ES-I3 (cell line): ENCODE measurements at regions not wholly inside any gene's neighbourhood (a gene's known extent, or its start where the extent isn't known, plus 50 kb on each side); places are given as distances from the start of the nearest gene placed in this dataset.

Experiments used
- H3K36me3 ChIP-seq: 2 replicates; pipeline ENCODE4 v1.6.1; 2013; ENCODE audit warnings: mild to moderate bottlenecking, low read length, control low read depth, moderate library complexity; ENCODE audit not compliant: insufficient read depth
- H3K4me1 ChIP-seq: 2 replicates; pipeline ENCODE4 v1.6.1; 2013; ENCODE audit warnings: mild to moderate bottlenecking, control low read depth, low read length; ENCODE audit not compliant: insufficient read depth
- H3K9ac ChIP-seq: 2 replicates; pipeline ENCODE4 v1.6.1; 2013; ENCODE audit warnings: low read depth, mild to moderate bottlenecking, low read length, moderate library complexity
- H3K9me3 ChIP-seq: 2 replicates; pipeline ENCODE4 v1.6.1; 2013; ENCODE audit warnings: mild to moderate bottlenecking, low read length, moderate library complexity; ENCODE audit not compliant: control insufficient read depth, insufficient read depth

GRCh38 chr20:56924292-56925081 is 295.4 kb downstream of the TFAP2C start:
- H3K9ac ChIP-seq: peak overlapping the region; percentile 64; the same call in 1 of the 2 replicates
- H3K4me1 ChIP-seq: peaks cover 22% of the 10 kb centered on the region
- H3K9me3 ChIP-seq: no peaks in the 10 kb centered on the region
- no peaks in the 10 kb centered on the region for H3K36me3 ChIP-seq

- Histone ChIP-seq H3K4me1 (peaks cover 25% of the 10 kb centered on the region), H3K9me3 (no peaks in the 10 kb centered on the region), H3K36me3 (no peaks in the 10 kb centered on the region), H3K9ac (peak overlapping the region; percentile 64; the same call in 1 of the 2 replicates)
Observed at GRCh38 chr20:56925082-56925830, 296.1 kb downstream of the TFAP2C start.

GRCh38 chr20:56925831-56926170 is 296.7 kb downstream of the TFAP2C start:
- Histone ChIP-seq H3K36me3 (no peaks in the 10 kb centered on the region), H3K4me1 (peaks cover 30% of the 10 kb centered on the region), H3K9ac (peak overlapping the region; percentile 64; the same call in 1 of the 2 replicates), H3K9me3 (no peaks in the 10 kb centered on the region)

DNA sequence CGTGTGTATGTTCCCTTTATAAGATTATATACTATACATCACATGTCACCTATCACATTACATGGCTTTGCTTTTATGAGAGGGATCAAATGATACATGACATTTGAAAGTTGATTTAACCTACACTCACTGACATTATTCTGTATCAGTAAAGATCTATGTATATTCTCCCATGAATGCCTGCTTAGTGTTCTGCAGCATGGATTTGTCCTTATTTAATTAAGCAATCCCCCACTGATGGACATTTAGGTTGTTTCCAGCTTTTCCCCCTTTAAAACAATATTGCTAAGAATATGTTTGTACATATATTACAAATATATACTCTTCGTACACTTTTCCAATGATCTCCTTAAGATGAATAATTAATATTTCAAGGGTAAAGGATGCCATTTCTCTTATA is 297.4 kb downstream of the TFAP2C start:
- Histone ChIP-seq H3K9me3 (no peaks in the 10 kb centered on the region), H3K36me3 (no peaks in the 10 kb centered on the region), H3K4me1 (peaks cover 37% of the 10 kb centered on the region), H3K9ac (no peak overlapping the region)

GRCh38 chr20:56927127-56927526 is 298.0 kb downstream of the TFAP2C start:
- H3K9ac ChIP-seq: no peak overlapping the region; the same call in 1 of the 2 replicates
- no peaks in the 10 kb centered on the region for H3K9me3 ChIP-seq
- H3K4me1 ChIP-seq: peaks cover 37% of the 10 kb centered on the region
- no peaks in the 10 kb centered on the region for H3K36me3 ChIP-seq

DNA sequence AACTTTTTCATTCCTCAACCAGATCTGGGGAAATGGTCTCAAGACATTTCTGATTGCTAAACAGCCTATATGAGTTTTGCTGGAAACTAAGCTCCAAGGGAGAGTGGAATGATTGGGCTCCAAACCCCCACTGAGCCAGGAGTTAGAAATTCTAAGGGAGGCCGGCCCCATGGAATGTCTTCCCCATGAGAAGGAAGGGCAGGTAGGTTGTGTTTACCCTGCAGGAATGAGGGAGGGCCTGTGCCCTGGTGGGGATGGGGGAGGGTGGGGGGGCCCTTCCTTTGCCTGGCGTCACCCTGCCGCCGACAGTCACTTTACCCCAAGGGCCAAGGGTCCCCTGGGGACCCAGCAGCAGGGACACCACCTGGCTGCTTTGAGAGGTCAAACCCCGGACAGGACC is 298.9 kb downstream of the TFAP2C start:
- Histone ChIP-seq H3K9ac (peak overlapping the region; percentile 14; the same call in 1 of the 2 replicates), H3K9me3 (no peaks in the 10 kb centered on the region), H3K36me3 (no peaks in the 10 kb centered on the region), H3K4me1 (peaks cover 37% of the 10 kb centered on the region)

DNA sequence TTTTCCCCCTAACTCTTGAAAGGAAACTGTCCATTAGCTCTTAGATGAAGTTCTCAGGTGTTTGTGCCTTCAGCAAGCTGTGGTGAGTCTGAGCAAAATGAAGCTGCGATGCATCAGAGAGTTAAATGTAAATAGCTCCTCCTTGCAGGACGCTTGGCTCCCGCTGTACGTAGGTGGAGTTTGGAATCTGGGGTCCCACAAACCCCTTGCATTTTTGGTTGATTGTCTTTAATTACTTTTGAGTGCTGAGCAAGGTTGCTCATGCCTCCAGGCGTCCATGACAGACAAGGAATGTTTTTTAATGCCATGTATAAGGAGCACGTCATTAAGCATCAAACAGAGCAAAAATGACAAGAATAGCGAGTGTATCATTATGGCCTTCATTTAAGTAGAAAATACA is 300.5 kb downstream of the TFAP2C start:
- H3K9ac ChIP-seq: peak overlapping the region; percentile 30; the same call in 1 of the 2 replicates

DNA sequence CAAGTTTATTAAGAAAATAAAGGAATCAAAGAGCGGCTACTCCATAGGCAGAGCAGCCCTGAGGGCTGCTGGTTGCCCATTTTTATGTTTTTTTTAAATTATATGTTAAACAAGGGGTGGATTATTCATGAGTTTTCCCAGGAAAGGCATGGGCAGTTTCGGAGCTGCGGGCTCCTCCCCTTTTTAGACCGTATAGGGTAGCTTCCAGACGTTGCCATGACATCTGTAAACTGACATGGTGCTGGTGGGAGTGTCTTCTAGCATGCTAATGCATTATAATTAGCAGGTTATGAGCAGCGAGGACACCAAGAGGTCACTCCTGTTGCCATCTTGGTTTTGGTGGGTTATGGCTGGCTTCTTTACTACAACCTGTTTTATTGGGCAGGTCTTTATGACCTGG is 301.8 kb downstream of the TFAP2C start:
- Histone ChIP-seq H3K9me3 (no peaks in the 10 kb centered on the region; the same call in 1 of the 2 replicates), H3K36me3 (no peaks in the 10 kb centered on the region), H3K4me1 (peaks cover 32% of the 10 kb centered on the region), H3K9ac (no peak overlapping the region; the same call in 1 of the 2 replicates)

More for the DNA sequence above, 300.5 kb downstream of the TFAP2C start:
- no peaks in the 10 kb centered on the region for H3K9me3 ChIP-seq
- H3K36me3 ChIP-seq: no peaks in the 10 kb centered on the region
- H3K4me1 ChIP-seq: peaks cover 32% of the 10 kb centered on the region

GRCh38 chr20:56932575-56933330 is 303.6 kb downstream of the TFAP2C start:
- H3K9ac ChIP-seq: no peak overlapping the region
- no peaks in the 10 kb centered on the region for H3K36me3 ChIP-seq
- no peaks in the 10 kb centered on the region; the same call in 1 of the 2 replicates for H3K9me3 ChIP-seq
- H3K4me1 ChIP-seq: peaks cover 17% of the 10 kb centered on the region

- H3K36me3 ChIP-seq: no peaks in the 10 kb centered on the region
- no peaks in the 10 kb centered on the region; the same call in 1 of the 2 replicates for H3K9me3 ChIP-seq
- no peak overlapping the region for H3K9ac ChIP-seq
- H3K4me1 ChIP-seq: peaks cover 16% of the 10 kb centered on the region
Observed at GRCh38 chr20:56933331-56933698, 304.2 kb downstream of the TFAP2C start.

GRCh38 chr20:56934888-56935287 is 305.8 kb downstream of the TFAP2C start:
- Histone ChIP-seq H3K9ac (no peak overlapping the region), H3K9me3 (no peaks in the 10 kb centered on the region; the same call in 1 of the 2 replicates), H3K36me3 (no peaks in the 10 kb centered on the region)

GRCh38 chr20:56940466-56940865 is 311.4 kb downstream of the TFAP2C start:
- H3K4me1 ChIP-seq: no peaks in the 10 kb centered on the region
- no peaks in the 10 kb centered on the region for H3K36me3 ChIP-seq

More at GRCh38 chr20:56934888-56935287, 305.8 kb downstream of the TFAP2C start:
- H3K4me1 ChIP-seq: peaks cover 16% of the 10 kb centered on the region

GRCh38 chr20:56941101-56941686 is 312.1 kb downstream of the TFAP2C start:
- Histone ChIP-seq H3K9ac (no peak overlapping the region), H3K9me3 (no peaks in the 10 kb centered on the region), H3K36me3 (no peaks in the 10 kb centered on the region; the same call in 1 of the 2 replicates), H3K4me1 (no peaks in the 10 kb centered on the region)

More at GRCh38 chr20:56940466-56940865, 311.4 kb downstream of the TFAP2C start:
- no peak overlapping the region for H3K9ac ChIP-seq
- no peaks in the 10 kb centered on the region for H3K9me3 ChIP-seq
